ENCODE measurements at regions not wholly inside any gene's neighbourhood (a gene's known extent, or its start where the extent isn't known, plus 50 kb on each side); places are given as distances from the start of the nearest gene placed in this dataset.
"Not testable (repeated sequence)": the region's sequence is repeated elsewhere in the genome, so short reads cannot be mapped to it uniquely, and the experiment has no call there.

DNA sequence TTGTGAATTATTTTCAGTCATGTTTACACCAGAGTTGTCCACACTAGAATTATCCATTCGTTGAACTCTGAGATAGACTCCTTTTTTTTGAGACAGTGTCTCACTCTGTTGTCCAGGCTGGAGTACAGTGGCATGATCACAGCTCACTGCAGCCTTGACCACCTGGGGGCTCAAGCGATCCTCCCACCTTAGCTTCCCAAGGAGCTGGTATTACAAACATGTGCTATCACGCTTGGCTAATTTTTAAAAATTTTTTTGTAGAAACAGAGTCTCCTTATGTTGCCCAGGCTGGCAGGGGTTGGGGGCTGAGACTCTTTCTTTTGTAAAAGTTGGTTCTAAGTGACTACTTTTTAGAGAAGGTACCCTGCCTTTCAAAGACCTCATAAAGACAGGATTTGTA lies 2887.2 kb downstream of the RPIA start:
- TF ChIP-seq ZFP30 (CRISPR knock-in tag; IDR thresholded peaks at IDR 0.05); TOX (CRISPR knock-in tag; IDR thresholded peaks at IDR 0.05; ENCODE audit: borderline replicate concordance): not testable (repeated sequence)
